ENCODE measurements at regions not wholly inside any gene's neighbourhood (a gene's known extent, or its start where the extent isn't known, plus 50 kb on each side); places are given as distances from the start of the nearest gene placed in this dataset.

DNA sequence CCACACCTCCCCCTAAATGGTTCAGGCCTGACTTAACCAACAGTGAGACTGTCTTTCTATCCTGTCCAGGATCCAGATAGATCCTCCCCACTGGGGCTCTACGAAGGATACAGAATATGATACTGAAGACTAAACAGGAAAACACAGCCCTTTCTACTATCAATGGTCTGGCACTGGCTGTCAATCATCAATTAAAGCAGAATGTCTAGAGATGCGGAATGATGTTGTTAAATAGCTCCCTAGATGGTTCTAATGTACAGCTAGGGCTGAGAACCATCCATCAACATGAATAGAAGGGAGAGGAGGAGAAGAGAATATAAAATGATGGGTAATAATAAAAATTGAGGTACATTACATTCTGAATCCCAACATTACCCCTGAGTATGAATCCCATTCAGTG is 314.3 kb upstream of the CELF2 start:
- ATAC-seq, result no peak
- intact Hi-C loops (cut with DNase I), result no loop called here
- DNase-seq, result no peak
- Histone ChIP-seq H3K36me3 (no peaks in the 10 kb centered on the region), H3K27me3 (ENCODE audit: low read depth) (no peaks in the 10 kb centered on the region), H3K27ac (no peak overlapping the region), H3K4me1 (no peaks in the 10 kb centered on the region), H3K4me3 (no peak overlapping the region), H3K9me3 (no peaks in the 10 kb centered on the region)
- TF ChIP-seq, protein P1, sequence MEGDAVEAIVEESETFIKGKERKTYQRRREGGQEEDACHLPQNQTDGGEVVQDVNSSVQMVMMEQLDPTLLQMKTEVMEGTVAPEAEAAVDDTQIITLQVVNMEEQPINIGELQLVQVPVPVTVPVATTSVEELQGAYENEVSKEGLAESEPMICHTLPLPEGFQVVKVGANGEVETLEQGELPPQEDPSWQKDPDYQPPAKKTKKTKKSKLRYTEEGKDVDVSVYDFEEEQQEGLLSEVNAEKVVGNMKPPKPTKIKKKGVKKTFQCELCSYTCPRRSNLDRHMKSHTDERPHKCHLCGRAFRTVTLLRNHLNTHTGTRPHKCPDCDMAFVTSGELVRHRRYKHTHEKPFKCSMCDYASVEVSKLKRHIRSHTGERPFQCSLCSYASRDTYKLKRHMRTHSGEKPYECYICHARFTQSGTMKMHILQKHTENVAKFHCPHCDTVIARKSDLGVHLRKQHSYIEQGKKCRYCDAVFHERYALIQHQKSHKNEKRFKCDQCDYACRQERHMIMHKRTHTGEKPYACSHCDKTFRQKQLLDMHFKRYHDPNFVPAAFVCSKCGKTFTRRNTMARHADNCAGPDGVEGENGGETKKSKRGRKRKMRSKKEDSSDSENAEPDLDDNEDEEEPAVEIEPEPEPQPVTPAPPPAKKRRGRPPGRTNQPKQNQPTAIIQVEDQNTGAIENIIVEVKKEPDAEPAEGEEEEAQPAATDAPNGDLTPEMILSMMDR (IDR thresholded peaks at IDR 0.05), result no peak

DNA sequence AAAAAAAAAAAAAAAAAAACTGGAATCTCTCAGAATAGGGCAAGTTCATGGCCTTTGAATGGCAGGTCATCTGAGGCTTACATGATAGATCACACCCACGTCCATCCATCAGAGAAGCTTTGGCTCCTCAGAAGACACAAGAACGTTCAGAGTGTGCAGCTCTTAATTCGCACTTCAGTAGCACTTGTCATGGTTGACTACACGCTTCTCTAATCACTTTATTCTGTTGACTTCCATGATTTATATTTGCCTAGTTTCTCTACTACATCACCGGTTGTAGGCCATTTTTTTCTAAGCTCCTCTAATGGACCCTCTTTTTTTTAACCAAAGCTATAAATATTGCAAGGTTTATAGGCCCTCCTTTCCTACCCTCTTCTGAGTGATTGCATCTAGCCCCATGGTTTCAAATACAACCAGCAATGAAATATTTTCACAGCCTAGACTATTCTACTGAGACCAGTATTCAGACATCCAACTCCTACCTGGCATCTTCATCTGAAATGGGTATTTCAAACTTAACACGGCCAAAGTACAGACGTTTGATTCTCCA is 305.4 kb upstream of the CELF2 start:
- intact Hi-C loops (cut with DNase I), result no loop called here
- ATAC-seq, result no peak

DNA sequence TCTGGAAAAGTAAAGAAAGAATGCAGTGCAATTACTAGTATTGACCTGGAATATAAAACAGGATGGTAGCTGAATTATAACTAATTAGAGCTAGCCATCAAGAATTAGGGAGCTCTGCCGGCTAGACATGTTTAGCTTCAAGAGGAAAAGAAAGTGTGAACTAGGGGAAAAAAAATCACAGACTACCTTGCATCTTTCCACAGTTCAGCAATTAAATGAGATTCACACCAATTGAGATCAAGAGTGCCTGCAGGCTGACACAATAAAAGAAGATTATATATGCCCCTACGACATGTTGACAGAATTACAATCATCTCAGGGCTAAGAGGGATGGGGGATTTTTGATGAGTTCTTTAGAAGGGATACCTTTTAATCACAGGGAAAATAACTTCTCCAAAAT is 303.3 kb upstream of the CELF2 start:
- no peak overlapping the region for H3K27ac ChIP-seq
- H3K9me3 ChIP-seq, result no peaks in the 10 kb centered on the region
- intact Hi-C loops (cut with DNase I), result no loop called here
- TF ChIP-seq, protein P1 (IDR thresholded peaks at IDR 0.05), result no peak
- DNase-seq (no peak), ATAC-seq (no peak)
- H3K36me3 ChIP-seq, result no peaks in the 10 kb centered on the region
- H3K4me3 ChIP-seq, result no peak overlapping the region
- no peaks in the 10 kb centered on the region for H3K4me1 ChIP-seq
- H3K27me3 ChIP-seq (ENCODE audit: low read depth), result no peaks in the 10 kb centered on the region

More for the DNA sequence above, 305.4 kb upstream of the CELF2 start:
- Histone ChIP-seq H3K27me3 (ENCODE audit: low read depth) (no peaks in the 10 kb centered on the region), H3K9me3 (no peaks in the 10 kb centered on the region), H3K36me3 (no peaks in the 10 kb centered on the region), H3K4me1 (no peaks in the 10 kb centered on the region), H3K4me3 (no peak overlapping the region), H3K27ac (no peak overlapping the region)
- DNase-seq, result no peak
- TF ChIP-seq, protein P1 (IDR thresholded peaks at IDR 0.05), result no peak

DNA sequence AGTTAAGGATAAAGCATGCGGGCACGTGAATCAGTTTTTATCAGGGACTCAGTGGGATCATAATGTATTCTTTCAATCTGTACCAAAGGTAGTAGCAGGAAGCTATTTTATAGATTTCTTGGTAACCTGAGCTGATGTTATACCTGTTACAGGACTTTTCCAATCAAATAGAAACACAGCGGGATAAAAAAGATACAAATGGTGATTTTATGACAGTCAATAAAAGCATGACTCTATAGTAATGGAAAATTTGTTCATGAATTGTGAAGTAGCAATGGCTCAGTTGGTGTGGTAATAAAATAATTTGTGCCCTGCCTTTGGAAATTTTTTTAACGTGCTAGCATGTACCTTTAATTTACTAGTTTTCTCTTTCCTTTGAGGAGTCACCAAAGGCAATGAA is 300.7 kb upstream of the CELF2 start:
- TF ChIP-seq, protein P1 (IDR thresholded peaks at IDR 0.05), result no peak
- DNase-seq (no peak), ATAC-seq (no peak)
- Histone ChIP-seq H3K4me1 (no peaks in the 10 kb centered on the region), H3K27me3 (ENCODE audit: low read depth) (no peaks in the 10 kb centered on the region), H3K27ac (no peak overlapping the region), H3K4me3 (no peak overlapping the region), H3K36me3 (no peaks in the 10 kb centered on the region), H3K9me3 (no peaks in the 10 kb centered on the region)
- intact Hi-C loops (cut with DNase I), result no loop called here

DNA sequence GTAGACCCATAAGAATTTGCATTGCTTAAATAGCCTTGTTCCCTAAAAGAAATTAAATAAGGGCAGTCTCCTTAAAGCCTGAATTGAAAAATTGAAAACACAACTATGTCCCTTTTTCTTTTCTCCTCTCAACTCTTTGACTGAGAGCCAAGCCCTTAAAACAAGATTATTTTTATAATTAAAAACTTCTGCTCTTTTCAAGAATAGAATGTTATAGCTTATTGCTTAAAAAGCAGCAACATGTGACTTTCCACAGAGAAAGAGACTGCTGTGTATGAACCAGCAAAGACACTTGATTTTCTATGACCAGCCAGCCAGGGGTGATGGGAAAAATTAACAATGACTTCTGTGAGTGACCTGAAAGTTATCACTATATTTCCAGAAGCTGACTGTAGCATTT is 295.2 kb upstream of the CELF2 start:
- TF ChIP-seq, protein P1 (IDR thresholded peaks at IDR 0.05), result no peak
- DNase-seq (no peak), ATAC-seq (no peak)
- intact Hi-C loops (cut with DNase I), result no loop called here
- no peak overlapping the region for H3K4me3 ChIP-seq
- no peaks in the 10 kb centered on the region for H3K36me3 ChIP-seq
- H3K27me3 ChIP-seq (ENCODE audit: low read depth), result no peaks in the 10 kb centered on the region
- H3K4me1 ChIP-seq, result no peaks in the 10 kb centered on the region
- H3K27ac ChIP-seq, result no peak overlapping the region
- no peaks in the 10 kb centered on the region for H3K9me3 ChIP-seq

DNA sequence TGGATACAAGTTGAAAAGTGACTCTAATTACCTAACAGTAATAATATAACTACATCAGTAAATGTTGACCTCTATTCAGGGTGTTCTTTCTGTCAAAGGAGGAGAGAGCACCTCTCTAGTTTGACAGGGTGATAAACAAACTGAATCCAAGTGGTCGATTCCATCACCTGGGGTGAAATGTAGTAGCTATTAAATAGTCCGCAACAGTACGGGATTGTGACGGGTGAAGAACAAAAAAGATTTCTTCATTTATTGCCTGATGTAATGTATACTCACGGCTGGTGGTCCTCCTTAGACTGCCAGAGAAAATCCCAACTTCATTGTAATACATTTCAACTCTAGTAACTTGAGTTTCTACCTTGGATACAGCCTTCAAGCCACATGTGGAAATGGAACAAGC is 292.5 kb upstream of the CELF2 start:
- no peaks in the 10 kb centered on the region for H3K36me3 ChIP-seq
- no peak overlapping the region for H3K27ac ChIP-seq
- no peak overlapping the region for H3K4me3 ChIP-seq
- no peak for DNase-seq
- H3K9me3 ChIP-seq, result no peaks in the 10 kb centered on the region
- no peaks in the 10 kb centered on the region for H3K27me3 ChIP-seq (ENCODE audit: low read depth)
- no peaks in the 10 kb centered on the region for H3K4me1 ChIP-seq
- intact Hi-C loops (cut with DNase I), result no loop called here
- ATAC-seq, result no peak
- TF ChIP-seq, protein P1 (IDR thresholded peaks at IDR 0.05), result no peak
